HL-60 (cell line): ENCODE measurements at regions not wholly inside any gene's neighbourhood (a gene's known extent, or its start where the extent isn't known, plus 50 kb on each side); places are given as distances from the start of the nearest gene placed in this dataset.

Experiments used
- TF ChIP-seq, protein P1 (sequence below): IDR thresholded peaks from 2 replicates; pipeline ENCODE4 v1.6.1; 2012; ENCODE audit warnings: low read depth; ENCODE audit not compliant: insufficient replicate concordance
- TF ChIP-seq, protein P2 (sequence below): IDR thresholded peaks from one replicate; pipeline ENCODE4 v1.5.1; 2011; ENCODE audit warnings: low read length, control low read depth, inconsistent platforms; ENCODE audit not compliant: insufficient read depth

DNA sequence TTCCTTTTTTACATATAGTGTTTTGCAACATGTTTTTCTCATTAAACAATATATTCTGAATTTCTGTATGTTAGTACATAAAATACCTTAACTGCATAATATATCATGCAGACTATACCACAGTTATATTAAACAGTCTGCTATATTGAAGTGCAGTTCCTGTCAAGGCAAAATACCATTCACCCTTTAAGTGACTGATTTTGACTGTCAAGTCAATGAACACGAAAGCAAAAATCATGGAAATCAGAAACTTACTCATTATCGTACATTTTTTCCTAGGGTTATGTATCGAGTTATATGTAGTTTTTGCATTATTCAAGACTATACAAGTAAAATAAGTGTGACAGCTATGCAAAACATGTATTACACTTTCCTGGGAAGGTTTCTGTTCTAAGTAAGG is 361.6 kb upstream of the MAP2 start:
- TF ChIP-seq, protein P1, sequence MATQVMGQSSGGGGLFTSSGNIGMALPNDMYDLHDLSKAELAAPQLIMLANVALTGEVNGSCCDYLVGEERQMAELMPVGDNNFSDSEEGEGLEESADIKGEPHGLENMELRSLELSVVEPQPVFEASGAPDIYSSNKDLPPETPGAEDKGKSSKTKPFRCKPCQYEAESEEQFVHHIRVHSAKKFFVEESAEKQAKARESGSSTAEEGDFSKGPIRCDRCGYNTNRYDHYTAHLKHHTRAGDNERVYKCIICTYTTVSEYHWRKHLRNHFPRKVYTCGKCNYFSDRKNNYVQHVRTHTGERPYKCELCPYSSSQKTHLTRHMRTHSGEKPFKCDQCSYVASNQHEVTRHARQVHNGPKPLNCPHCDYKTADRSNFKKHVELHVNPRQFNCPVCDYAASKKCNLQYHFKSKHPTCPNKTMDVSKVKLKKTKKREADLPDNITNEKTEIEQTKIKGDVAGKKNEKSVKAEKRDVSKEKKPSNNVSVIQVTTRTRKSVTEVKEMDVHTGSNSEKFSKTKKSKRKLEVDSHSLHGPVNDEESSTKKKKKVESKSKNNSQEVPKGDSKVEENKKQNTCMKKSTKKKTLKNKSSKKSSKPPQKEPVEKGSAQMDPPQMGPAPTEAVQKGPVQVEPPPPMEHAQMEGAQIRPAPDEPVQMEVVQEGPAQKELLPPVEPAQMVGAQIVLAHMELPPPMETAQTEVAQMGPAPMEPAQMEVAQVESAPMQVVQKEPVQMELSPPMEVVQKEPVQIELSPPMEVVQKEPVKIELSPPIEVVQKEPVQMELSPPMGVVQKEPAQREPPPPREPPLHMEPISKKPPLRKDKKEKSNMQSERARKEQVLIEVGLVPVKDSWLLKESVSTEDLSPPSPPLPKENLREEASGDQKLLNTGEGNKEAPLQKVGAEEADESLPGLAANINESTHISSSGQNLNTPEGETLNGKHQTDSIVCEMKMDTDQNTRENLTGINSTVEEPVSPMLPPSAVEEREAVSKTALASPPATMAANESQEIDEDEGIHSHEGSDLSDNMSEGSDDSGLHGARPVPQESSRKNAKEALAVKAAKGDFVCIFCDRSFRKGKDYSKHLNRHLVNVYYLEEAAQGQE: no peak
- TF ChIP-seq, protein P2, sequence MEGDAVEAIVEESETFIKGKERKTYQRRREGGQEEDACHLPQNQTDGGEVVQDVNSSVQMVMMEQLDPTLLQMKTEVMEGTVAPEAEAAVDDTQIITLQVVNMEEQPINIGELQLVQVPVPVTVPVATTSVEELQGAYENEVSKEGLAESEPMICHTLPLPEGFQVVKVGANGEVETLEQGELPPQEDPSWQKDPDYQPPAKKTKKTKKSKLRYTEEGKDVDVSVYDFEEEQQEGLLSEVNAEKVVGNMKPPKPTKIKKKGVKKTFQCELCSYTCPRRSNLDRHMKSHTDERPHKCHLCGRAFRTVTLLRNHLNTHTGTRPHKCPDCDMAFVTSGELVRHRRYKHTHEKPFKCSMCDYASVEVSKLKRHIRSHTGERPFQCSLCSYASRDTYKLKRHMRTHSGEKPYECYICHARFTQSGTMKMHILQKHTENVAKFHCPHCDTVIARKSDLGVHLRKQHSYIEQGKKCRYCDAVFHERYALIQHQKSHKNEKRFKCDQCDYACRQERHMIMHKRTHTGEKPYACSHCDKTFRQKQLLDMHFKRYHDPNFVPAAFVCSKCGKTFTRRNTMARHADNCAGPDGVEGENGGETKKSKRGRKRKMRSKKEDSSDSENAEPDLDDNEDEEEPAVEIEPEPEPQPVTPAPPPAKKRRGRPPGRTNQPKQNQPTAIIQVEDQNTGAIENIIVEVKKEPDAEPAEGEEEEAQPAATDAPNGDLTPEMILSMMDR: no peak
